HG03342 (cell line): ENCODE measurements at regions not wholly inside any gene's neighbourhood (a gene's known extent, or its start where the extent isn't known, plus 50 kb on each side); places are given as distances from the start of the nearest gene placed in this dataset.
"Not testable (repeated sequence)": the region's sequence is repeated elsewhere in the genome, so short reads cannot be mapped to it uniquely, and the experiment has no call there.

ENCODE experiments used
- ATAC-seq: cut with Tn5 transposase; IDR thresholded peaks from one replicate; pipeline ENCODE4 v1.9.1; 2021; ENCODE audit warnings: mild to moderate bottlenecking, moderate library complexity; ENCODE audit not compliant: unreplicated experiment

DNA sequence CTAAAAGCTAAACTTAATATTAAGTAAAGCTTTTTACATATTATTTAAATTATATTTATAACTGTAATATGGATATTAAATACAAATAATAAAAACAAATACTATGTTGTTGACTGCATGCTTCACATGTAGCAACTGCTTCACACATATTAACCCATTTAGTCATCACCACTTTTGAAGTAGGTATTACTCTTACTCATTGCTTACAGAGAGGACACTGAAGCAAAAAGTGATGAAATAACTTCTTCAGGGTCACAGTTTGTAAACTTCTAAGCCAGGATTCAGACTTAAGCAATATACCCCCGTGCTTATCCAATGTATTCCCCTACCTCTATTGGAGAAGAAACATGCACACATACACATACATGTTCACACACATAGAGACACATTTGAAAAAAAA is 166.6 kb downstream of the DKK2 start:
- ATAC-seq, result no peak

DNA sequence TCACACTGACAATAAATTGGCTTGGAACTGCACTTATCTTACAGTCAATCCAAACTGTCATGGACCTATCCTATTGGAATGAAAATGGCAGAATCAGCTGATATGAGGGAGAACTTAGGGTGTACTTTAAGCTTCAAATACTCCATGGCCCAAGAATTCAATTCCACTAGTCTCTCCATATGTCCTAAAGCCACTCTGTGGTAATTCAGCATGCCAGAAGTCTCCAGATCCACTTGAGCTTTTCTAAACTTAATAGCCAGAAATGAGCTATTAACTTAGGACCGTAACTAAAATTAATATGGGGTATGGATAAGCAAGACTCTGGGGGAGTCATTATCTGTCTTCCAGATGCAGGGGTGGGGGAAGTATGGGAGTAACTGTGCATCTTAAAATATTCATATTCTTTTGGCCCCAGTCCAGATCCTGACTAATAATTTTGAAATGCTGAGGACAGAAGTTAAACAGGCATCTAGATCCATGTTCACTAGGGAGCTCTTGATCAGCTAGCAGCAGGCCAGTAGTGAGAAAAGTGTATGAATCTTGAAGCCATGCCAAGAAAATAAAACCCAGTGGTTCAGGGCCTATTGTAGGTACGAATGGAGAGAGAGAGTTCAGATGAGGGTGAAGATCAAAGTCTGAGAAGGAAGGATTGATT is 167.6 kb downstream of the DKK2 start:
- no peak for ATAC-seq

DNA sequence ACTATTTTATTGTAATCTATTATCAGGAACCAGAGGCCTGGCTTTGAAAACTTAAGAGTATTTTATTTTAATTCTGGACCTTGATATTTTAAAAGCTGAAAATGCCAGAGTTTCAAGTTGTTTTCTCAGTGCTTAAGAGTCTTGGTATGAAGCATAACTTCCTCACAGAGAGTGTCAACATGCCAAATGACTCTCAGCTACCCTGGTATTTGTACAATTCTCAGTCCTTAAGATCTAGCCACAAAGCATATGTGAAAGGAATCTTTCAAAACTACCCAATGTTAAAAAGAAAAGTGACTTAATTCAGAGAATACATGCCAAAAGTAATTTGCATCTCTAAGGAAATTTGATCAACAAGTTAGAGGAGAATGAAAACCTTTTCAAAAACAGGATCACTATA is 171.9 kb downstream of the DKK2 start:
- ATAC-seq, result no peak

- no peak for ATAC-seq
Observed at GRCh38 chr4:106854569-106855351, 181.4 kb downstream of the DKK2 start.

GRCh38 chr4:106852426-106852825 is 183.7 kb downstream of the DKK2 start:
- no peak for ATAC-seq

GRCh38 chr4:106851726-106852125 is 184.4 kb downstream of the DKK2 start:
- ATAC-seq, result no peak

- no peak for ATAC-seq
Observed at GRCh38 chr4:106850691-106851090, 185.4 kb downstream of the DKK2 start.

DNA sequence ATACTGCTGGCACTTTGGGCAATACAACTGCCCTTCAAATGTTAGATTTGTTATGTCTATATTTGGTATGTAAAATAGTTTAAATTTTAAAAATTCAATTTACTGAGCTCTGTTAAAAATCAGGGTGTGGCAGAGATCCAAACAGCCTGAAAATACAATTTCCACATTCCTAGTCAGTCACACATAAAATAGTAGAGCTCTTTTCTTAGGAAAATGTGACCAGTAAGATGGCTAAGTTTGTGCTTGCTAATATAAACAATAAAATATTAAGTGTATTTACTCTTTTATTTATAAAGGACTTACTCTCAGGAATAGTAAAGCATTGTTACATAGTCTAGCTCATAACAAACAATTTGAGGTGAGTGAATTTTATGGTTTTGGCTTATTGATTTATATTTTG is 200.2 kb downstream of the DKK2 start:
- ATAC-seq, result no peak

GRCh38 chr4:106830879-106831278 is 205.2 kb downstream of the DKK2 start:
- no peak for ATAC-seq

- ATAC-seq, result no peak
Observed at GRCh38 chr4:106818764-106819163, 217.3 kb downstream of the DKK2 start.

DNA sequence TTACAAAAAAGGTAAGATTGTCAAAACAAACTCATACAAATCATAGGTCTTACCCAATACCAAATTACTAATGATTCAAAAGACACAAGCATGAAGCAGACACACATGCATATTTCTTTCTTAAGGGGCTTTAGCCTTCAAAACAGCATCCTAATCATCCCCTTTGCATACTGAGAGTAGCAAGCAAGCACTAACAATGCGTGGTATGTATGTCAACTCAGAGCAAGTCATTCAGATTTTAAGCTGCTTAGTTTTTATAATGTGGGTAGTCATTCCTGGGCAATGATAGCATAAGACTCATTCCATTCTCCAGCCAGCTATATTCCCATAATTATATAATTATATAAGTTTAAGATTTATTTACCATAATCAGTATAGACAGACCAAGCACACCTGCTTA is 219.6 kb downstream of the DKK2 start:
- ATAC-seq, result no peak

DNA sequence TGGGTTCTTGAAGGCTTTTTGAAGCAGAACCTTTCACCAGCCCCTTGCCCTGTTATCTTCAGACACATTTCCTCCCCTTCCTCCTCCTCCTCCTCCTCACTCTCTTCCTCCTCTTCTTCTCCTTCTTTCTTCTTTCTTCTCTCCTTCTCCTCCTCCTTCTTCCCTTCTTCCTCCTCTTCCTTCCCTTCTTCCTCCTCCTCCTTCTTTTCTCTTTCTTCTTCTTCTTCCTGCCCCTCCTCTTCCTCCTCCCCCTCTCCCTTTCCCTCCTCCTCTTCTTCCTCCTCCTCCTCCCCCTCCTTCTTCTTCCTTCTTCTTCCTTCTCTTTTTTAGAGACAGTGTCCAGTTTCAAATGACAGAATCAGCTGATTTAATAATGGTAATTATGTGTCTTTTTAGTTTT is 226.0 kb downstream of the DKK2 start:
- ATAC-seq, result no peak

GRCh38 chr4:106809076-106809475 is 227.0 kb downstream of the DKK2 start:
- ATAC-seq, result no peak

DNA sequence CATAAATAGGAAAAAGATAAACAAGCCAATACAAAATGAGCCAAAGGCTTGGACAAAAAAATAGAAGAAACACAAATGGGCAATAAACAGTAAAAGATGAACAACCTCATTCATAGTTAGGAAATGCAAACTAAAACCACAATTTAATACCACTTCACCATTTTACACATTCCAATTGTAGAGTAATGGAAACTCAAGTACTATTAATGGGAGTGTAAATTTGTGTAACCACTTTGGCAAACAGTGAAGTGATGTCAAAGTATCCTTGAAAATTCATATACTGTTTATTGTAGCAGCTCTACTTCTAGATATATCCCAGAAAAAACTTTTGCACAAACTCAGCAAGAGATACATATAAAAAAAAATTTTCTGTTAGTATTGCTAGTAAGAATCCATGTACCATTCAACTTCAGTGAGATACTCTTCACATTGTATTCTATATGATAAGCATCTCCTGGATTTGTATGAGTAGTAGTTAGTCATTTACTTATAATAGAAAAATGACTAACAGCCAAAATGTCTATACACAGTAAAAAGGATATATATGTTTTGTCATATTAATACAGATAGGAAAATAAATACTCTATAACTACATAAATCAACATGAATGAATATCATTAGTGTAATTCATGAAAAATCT is 229.8 kb downstream of the DKK2 start:
- no peak for ATAC-seq

- ATAC-seq, result no peak
Observed at GRCh38 chr4:106803083-106803482, 233.0 kb downstream of the DKK2 start.

- no peak for ATAC-seq
Observed at GRCh38 chr4:106801386-106801785, 234.7 kb downstream of the DKK2 start.

DNA sequence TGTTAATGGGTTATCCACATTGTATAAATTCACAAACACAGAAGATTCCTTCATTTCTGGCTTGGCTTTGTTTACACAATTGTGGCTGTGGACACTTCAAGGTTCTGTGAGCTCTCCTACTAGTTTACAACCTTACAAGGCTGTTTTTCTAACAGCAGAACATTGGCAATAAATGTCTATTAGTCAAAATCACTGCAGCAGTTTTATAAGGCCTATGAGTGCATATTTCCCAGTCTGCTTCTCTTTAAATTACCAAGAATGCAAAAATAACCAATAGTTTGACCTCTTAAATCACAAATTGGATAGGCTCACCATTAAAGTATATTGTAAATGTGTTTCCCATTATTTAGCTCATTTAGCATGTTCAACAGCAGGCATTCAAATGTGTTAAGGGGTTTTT is 239.2 kb downstream of the DKK2 start:
- ATAC-seq, result no peak

DNA sequence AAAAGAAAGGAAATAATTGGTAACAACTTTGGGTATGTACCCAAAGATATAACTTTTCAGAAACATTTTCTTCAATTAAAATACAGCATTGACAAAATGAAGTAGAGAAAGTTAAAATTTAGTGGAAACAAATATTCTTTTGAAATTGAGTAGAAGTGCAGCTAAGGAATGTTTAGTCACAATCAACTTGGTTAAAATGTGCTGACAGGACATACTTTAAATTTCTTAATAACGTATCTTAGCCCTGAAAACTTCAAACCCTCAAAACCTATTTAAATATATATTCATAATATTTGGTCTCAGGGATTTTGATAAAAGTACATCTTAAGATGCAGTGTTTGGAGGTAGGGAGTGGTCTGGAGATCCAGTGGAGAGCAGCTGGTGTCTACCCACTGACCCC is 240.8 kb downstream of the DKK2 start:
- ATAC-seq, result no peak

DNA sequence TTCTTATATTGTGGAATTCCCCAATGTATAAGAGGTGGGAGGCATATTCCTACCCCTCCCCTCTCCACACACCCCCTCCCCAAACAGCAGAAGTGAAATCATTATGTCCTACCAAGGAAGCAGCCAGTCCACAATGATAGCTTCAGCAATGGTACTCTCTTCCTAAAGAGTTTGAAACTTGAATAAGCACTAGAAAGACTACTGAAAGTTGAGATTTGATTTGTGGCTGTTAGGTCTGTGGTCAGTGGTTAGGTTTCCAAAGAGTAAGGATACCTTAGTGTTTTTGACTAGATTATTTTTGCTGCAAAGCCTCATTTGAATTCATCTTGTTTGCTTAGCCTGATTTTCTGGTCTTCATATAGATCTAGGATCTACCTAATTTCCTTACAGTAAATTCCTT is 242.2 kb downstream of the DKK2 start:
- ATAC-seq, result no peak

DNA sequence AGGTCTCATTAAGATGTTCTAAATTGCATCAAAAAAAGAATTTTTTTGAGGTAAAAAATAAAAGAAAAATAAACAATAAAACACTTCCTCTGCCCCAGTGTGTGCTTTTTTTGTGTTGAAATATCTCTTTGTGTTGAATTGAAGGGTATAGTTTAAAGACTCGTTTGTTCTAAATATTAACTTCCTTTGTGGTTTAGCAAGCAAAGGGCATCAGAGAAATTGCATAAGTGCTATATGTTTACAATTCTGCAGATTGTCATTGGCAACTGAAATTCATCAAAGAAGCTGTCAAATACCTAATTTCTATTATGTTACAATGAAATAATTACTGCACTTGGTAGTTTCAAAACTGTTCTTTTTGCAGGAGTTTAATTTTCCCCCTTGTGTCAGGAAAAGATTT is 260.5 kb downstream of the DKK2 start:
- ATAC-seq, result no peak

- not testable (repeated sequence) for ATAC-seq
Observed at GRCh38 chr4:106774055-106774454, 262.1 kb downstream of the DKK2 start.
